ENCODE measurements at regions not wholly inside any gene's neighbourhood (a gene's known extent, or its start where the extent isn't known, plus 50 kb on each side); places are given as distances from the start of the nearest gene placed in this dataset.

- no peaks in the 10 kb centered on the region for H3K27me3 ChIP-seq (replicated peaks)
- in situ Hi-C loops (cut with HindIII; ENCODE audit: low pct_ligation_motif_present, low sequenced_read_pairs) = no loop called here
- TF ChIP-seq CTCF (IDR thresholded peaks at IDR 0.05; ENCODE audit: low read depth, low read length, missing control alignments) = no peak
- DNase-seq = no peak
- no peaks in the 10 kb centered on the region for H3K36me3 ChIP-seq (replicated peaks)
- H3K4me3 ChIP-seq (ENCODE audit: low read depth, low read length) = no peak overlapping the region
- no peak overlapping the region for H3K27ac ChIP-seq
Observed at GRCh38 chr7:89927762-89928161, 226.5 kb upstream of the STEAP1 start.

- no peak for TF ChIP-seq CTCF (IDR thresholded peaks at IDR 0.05; ENCODE audit: low read depth, low read length, missing control alignments)
- H3K27ac ChIP-seq = no peak overlapping the region
- H3K4me3 ChIP-seq (ENCODE audit: low read depth, low read length) = no peak overlapping the region
- no peaks in the 10 kb centered on the region for H3K27me3 ChIP-seq (replicated peaks)
- DNase-seq = no peak
- H3K36me3 ChIP-seq (replicated peaks) = no peaks in the 10 kb centered on the region
- in situ Hi-C loops (cut with HindIII; ENCODE audit: low pct_ligation_motif_present, low sequenced_read_pairs) = no loop called here
Observed at GRCh38 chr7:89928451-89928850, 225.8 kb upstream of the STEAP1 start.

- no peak for DNase-seq
- TF ChIP-seq CTCF (IDR thresholded peaks at IDR 0.05; ENCODE audit: low read depth, low read length, missing control alignments) = no peak
- no peaks in the 10 kb centered on the region for H3K36me3 ChIP-seq (replicated peaks)
- no peak overlapping the region for H3K27ac ChIP-seq
- H3K4me3 ChIP-seq (ENCODE audit: low read depth, low read length) = no peak overlapping the region
- H3K27me3 ChIP-seq (replicated peaks) = no peaks in the 10 kb centered on the region
- in situ Hi-C loops (cut with HindIII; ENCODE audit: low pct_ligation_motif_present, low sequenced_read_pairs) = no loop called here
Observed at GRCh38 chr7:89934101-89934500, 220.2 kb upstream of the STEAP1 start.

GRCh38 chr7:89943525-89944050, 210.7 kb upstream of the STEAP1 start:
- no peak for DNase-seq
- Histone ChIP-seq H3K27me3 (replicated peaks) (no peaks in the 10 kb centered on the region), H3K36me3 (replicated peaks) (no peaks in the 10 kb centered on the region), H3K4me3 (ENCODE audit: low read depth, low read length) (no peak overlapping the region), H3K27ac (no peak overlapping the region)
- in situ Hi-C loops (cut with HindIII; ENCODE audit: low pct_ligation_motif_present, low sequenced_read_pairs) = no loop called here
- no peak for TF ChIP-seq CTCF (IDR thresholded peaks at IDR 0.05; ENCODE audit: low read depth, low read length, missing control alignments)

- no peak overlapping the region for H3K27ac ChIP-seq
Observed at GRCh38 chr7:89958525-89959068, 195.7 kb upstream of the STEAP1 start.

More at GRCh38 chr7:89958525-89959068, 195.7 kb upstream of the STEAP1 start:
- no peak for DNase-seq
- in situ Hi-C loops (cut with HindIII; ENCODE audit: low pct_ligation_motif_present, low sequenced_read_pairs) = no loop called here
- no peaks in the 10 kb centered on the region for H3K27me3 ChIP-seq (replicated peaks)
- H3K36me3 ChIP-seq (replicated peaks) = no peaks in the 10 kb centered on the region
- H3K4me3 ChIP-seq (ENCODE audit: low read depth, low read length) = no peak overlapping the region
- no peak for TF ChIP-seq CTCF (IDR thresholded peaks at IDR 0.05; ENCODE audit: low read depth, low read length, missing control alignments)
